Smooth muscle cell (in vitro differentiated cells): ENCODE measurements at regions not wholly inside any gene's neighbourhood (a gene's known extent, or its start where the extent isn't known, plus 50 kb on each side); places are given as distances from the start of the nearest gene placed in this dataset.

Experiments used
- DNase-seq: peaks from one replicate; lab custom pipeline; 2025; ENCODE audit not compliant: unreplicated experiment; lab: John Stamatoyannopoulos, UW
- H2AFZ ChIP-seq: fragments of 200-600 bp; sonication (generic); 2 replicates; pipeline ENCODE4 v1.6.0; 2016; ENCODE audit warnings: antibody characterized with exemption, low read depth, mild to moderate bottlenecking
- H3F3A ChIP-seq: fragments of 200-600 bp; sonication (generic); 2 replicates; pipeline ENCODE4 v1.6.0; 2017; ENCODE audit warnings: antibody characterized with exemption, low read depth
- H3K27ac ChIP-seq: fragments of 200-600 bp; sonication (generic); 2 replicates; pipeline ENCODE4 v1.5.1; 2016; ENCODE audit warnings: low read depth, mild to moderate bottlenecking
- H3K27me3 ChIP-seq: fragments of 200-600 bp; sonication (generic); 2 replicates; pipeline ENCODE4 v1.6.1; 2016; ENCODE audit warnings: low read depth, mild to moderate bottlenecking
- H3K36me3 ChIP-seq: fragments of 200-600 bp; sonication (generic); 2 replicates; pipeline ENCODE4 v1.5.1; 2016; ENCODE audit warnings: low read depth
- H3K4me1 ChIP-seq: fragments of 200-600 bp; sonication (generic); 2 replicates; pipeline ENCODE4 v1.5.1; 2016; ENCODE audit warnings: low read depth
- H3K4me2 ChIP-seq: fragments of 200-600 bp; sonication (generic); 2 replicates; pipeline ENCODE4 v1.6.0; 2016; ENCODE audit warnings: mild to moderate bottlenecking
- H3K4me3 ChIP-seq: fragments of 200-600 bp; sonication (generic); 2 replicates; pipeline ENCODE4 v1.5.1; 2016; ENCODE audit warnings: mild to moderate bottlenecking
- H3K79me2 ChIP-seq: fragments of 200-600 bp; sonication (generic); 2 replicates; pipeline ENCODE4 v1.6.0; 2016; ENCODE audit warnings: low read depth, mild to moderate bottlenecking
- H3K9ac ChIP-seq: fragments of 200-600 bp; sonication (generic); 2 replicates; pipeline ENCODE4 v1.6.0; 2016; ENCODE audit warnings: low read depth
- H3K9me3 ChIP-seq: fragments of 200-600 bp; sonication (generic); replicated peaks from 2 replicates; pipeline ENCODE4 v1.5.1; 2016; ENCODE audit warnings: low read depth
- H4K20me1 ChIP-seq: fragments of 200-600 bp; sonication (generic); 2 replicates; pipeline ENCODE4 v1.6.0; 2016; ENCODE audit warnings: low read depth
- WGBS: methylation state at CpG from one replicate; pipeline ENCODE4 v1.1.7; 2016; ENCODE audit warnings: low lambda C conversion rate; 5-methylcytosine and 5-hydroxymethylcytosine counted together
- TF ChIP-seq, protein P1 (sequence below): fragments of 200-600 bp; sonication (generic); IDR thresholded peaks from 2 replicates; pipeline ENCODE4 v1.5.1; 2017; ENCODE audit warnings: borderline replicate concordance, mild to moderate bottlenecking, antibody characterized with exemption; ENCODE audit not compliant: insufficient read depth, poor library complexity, severe bottlenecking

DNA sequence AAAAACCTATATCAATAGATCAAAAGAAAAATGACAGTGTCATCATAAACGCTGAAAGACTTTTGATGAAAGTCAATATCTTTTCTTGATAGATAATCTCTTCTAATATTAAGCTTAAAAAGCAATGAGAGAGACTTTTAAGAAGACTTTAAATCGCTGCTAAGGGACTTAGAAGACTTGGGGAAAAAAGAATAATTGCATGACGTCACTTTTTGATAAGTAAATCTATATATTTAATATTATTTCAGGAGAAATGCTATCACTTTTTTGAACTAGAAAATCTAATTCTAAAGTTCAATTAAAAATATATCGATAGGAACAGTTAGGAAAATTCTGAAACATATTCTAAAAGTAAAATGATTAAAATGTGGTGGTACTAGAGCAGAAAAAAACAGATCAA lies 78.7 kb upstream of the TSHZ2 start:
- TF ChIP-seq, protein P1, sequence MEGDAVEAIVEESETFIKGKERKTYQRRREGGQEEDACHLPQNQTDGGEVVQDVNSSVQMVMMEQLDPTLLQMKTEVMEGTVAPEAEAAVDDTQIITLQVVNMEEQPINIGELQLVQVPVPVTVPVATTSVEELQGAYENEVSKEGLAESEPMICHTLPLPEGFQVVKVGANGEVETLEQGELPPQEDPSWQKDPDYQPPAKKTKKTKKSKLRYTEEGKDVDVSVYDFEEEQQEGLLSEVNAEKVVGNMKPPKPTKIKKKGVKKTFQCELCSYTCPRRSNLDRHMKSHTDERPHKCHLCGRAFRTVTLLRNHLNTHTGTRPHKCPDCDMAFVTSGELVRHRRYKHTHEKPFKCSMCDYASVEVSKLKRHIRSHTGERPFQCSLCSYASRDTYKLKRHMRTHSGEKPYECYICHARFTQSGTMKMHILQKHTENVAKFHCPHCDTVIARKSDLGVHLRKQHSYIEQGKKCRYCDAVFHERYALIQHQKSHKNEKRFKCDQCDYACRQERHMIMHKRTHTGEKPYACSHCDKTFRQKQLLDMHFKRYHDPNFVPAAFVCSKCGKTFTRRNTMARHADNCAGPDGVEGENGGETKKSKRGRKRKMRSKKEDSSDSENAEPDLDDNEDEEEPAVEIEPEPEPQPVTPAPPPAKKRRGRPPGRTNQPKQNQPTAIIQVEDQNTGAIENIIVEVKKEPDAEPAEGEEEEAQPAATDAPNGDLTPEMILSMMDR: no peak
- H3K4me3 ChIP-seq: no peak overlapping the region
- no peaks in the 10 kb centered on the region for H3K9me3 ChIP-seq
- no peaks in the 10 kb centered on the region for H3K36me3 ChIP-seq
- WGBS: 87% methylated on average over 4 of the region's 4 CpGs
- H3K27me3 ChIP-seq: no peaks in the 10 kb centered on the region
- no peaks in the 10 kb centered on the region for H3K79me2 ChIP-seq
- peaks cover 12% of the 10 kb centered on the region for H3K4me1 ChIP-seq
- no peaks in the 10 kb centered on the region for H3F3A ChIP-seq
- H3K9ac ChIP-seq: no peak overlapping the region
- H2AFZ ChIP-seq: no peak overlapping the region
- H3K4me2 ChIP-seq: no peak overlapping the region
- no peaks in the 10 kb centered on the region for H4K20me1 ChIP-seq
- DNase-seq: no peak
- no peak overlapping the region for H3K27ac ChIP-seq

DNA sequence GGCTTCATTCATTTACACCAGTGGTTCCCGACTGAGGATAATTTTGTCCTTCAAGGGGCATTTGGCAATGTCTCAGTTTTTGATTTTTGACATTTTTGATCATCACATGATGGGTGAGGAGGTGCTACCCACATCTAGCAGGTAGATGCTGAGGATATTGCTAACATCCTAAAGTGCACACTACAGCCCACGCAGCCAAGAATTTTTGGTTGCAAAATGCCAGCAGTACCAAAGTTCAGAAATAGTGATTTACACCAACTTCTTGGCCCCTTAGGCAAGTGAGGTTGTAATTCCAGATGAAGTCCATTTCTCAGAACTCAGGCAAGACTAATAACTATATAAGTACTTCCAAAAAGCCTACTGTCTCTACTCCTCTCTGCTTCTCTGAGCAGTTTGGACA lies 80.1 kb upstream of the TSHZ2 start:
- Histone ChIP-seq H3K27me3 (no peaks in the 10 kb centered on the region), H2AFZ (no peak overlapping the region), H3F3A (no peaks in the 10 kb centered on the region), H3K9me3 (no peaks in the 10 kb centered on the region), H3K4me3 (no peak overlapping the region), H3K27ac (no peak overlapping the region), H3K36me3 (no peaks in the 10 kb centered on the region), H3K4me1 (peaks cover 12% of the 10 kb centered on the region), H3K9ac (no peak overlapping the region), H3K79me2 (no peaks in the 10 kb centered on the region), H3K4me2 (no peak overlapping the region), H4K20me1 (no peaks in the 10 kb centered on the region)
- TF ChIP-seq, protein P1: no peak
- DNase-seq: no peak
- WGBS: 84% methylated on average over 2 of the region's 2 CpGs

DNA sequence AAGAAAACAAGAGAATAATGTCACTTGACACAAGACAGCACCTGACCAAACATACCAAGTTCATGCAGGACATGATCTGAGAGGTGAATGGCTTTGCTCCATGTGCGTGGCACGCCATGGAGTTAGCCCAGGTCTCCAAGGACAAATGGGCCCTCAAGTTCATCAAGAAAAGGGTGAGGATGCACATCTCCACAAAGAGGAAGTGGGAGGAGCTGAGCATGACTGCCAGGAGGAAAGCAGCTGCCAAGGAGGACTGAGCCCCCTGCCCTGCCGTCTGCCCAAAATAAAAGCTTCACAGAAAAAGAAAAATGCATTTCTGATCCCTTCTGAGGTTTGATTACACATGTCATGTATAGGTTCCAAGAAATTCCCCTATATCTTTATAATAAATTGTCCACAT lies 82.0 kb upstream of the TSHZ2 start:
- TF ChIP-seq, protein P1: no peak
- Histone ChIP-seq H3K9ac (no peak overlapping the region), H3K79me2 (no peaks in the 10 kb centered on the region), H3K27ac (no peak overlapping the region), H2AFZ (no peak overlapping the region), H3F3A (no peaks in the 10 kb centered on the region), H3K9me3 (no peaks in the 10 kb centered on the region), H3K4me2 (no peak overlapping the region), H3K4me1 (peaks cover 6% of the 10 kb centered on the region), H4K20me1 (no peaks in the 10 kb centered on the region), H3K4me3 (no peak overlapping the region), H3K36me3 (no peaks in the 10 kb centered on the region), H3K27me3 (no peaks in the 10 kb centered on the region)
- 92% methylated on average over 3 of the region's 3 CpGs for WGBS
- DNase-seq: no peak

DNA sequence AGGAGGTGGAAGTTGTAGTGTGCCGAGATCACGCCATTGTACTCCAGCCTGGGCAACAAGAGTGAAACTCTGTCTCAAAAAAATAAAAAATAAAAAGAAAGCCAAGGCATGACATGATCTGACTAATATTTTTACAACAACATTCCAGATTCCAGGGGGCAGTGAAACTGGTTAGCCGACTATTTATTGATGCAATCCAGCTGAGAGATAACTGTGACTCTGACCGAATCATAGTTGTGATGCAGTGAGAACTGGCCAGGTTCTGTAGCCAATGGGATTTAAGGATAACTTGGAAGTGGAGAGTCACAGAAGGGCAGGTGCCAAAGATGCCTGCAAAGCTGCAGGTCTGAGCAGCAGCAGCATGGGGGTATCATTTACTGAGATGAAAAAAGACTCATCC lies 82.9 kb upstream of the TSHZ2 start:
- H3K27ac ChIP-seq: no peak overlapping the region
- H3K27me3 ChIP-seq: no peaks in the 10 kb centered on the region
- H3K4me1 ChIP-seq: no peaks in the 10 kb centered on the region
- no peak for DNase-seq
- H3K9me3 ChIP-seq: no peaks in the 10 kb centered on the region
- TF ChIP-seq, protein P1: no peak
- H3F3A ChIP-seq: no peaks in the 10 kb centered on the region
- H3K4me3 ChIP-seq: no peak overlapping the region
- H3K9ac ChIP-seq: no peak overlapping the region
- 58% methylated on average over 4 of the region's 4 CpGs for WGBS
- H2AFZ ChIP-seq: no peak overlapping the region
- H3K4me2 ChIP-seq: no peak overlapping the region
- H3K79me2 ChIP-seq: no peaks in the 10 kb centered on the region
- no peaks in the 10 kb centered on the region for H4K20me1 ChIP-seq
- no peaks in the 10 kb centered on the region for H3K36me3 ChIP-seq
